ENCODE measurements at regions not wholly inside any gene's neighbourhood (a gene's known extent, or its start where the extent isn't known, plus 50 kb on each side); places are given as distances from the start of the nearest gene placed in this dataset.

- DNase-seq, result no peak
Observed at GRCh38 chr11:10358696-10359095, 53.8 kb downstream of the ADM start.

GRCh38 chr11:10359171-10359570, 54.3 kb downstream of the ADM start:
- DNase-seq, result no peak

GRCh38 chr11:10360835-10361234, 56.0 kb downstream of the ADM start:
- DNase-seq, result no peak

- no peak for DNase-seq
Observed at GRCh38 chr11:10365045-10365444, 60.2 kb downstream of the ADM start.

GRCh38 chr11:10366568-10367331, 61.9 kb downstream of the ADM start:
- DNase-seq, result peak; percentile 94

GRCh38 chr11:10371926-10372641, 67.2 kb downstream of the ADM start:
- DNase-seq, result no peak

- no peak for DNase-seq
Observed at GRCh38 chr11:10373340-10373739, 68.5 kb downstream of the ADM start.

- no peak for DNase-seq
Observed at GRCh38 chr11:10373929-10374328, 69.1 kb downstream of the ADM start.

- no peak for DNase-seq
Observed at GRCh38 chr11:10374386-10374785, 69.5 kb downstream of the ADM start.

GRCh38 chr11:10375280-10375971, 70.6 kb downstream of the ADM start:
- DNase-seq, result no peak

GRCh38 chr11:10376061-10376460, 71.2 kb downstream of the ADM start:
- DNase-seq, result no peak

GRCh38 chr11:10377183-10377582, 72.3 kb downstream of the ADM start:
- DNase-seq, result peak; percentile 80

- DNase-seq, result no peak
Observed at GRCh38 chr11:10378362-10378761, 73.5 kb downstream of the ADM start.

- no peak for DNase-seq
Observed at GRCh38 chr11:10379022-10379421, 74.1 kb downstream of the ADM start.

- DNase-seq, result no peak
Observed at GRCh38 chr11:10379426-10379825, 74.6 kb downstream of the ADM start.

GRCh38 chr11:10379871-10380568, 75.0 kb upstream of the AMPD3 start:
- DNase-seq, result no peak

GRCh38 chr11:10380921-10381320, 74.1 kb upstream of the AMPD3 start:
- no peak for DNase-seq

- DNase-seq, result no peak
Observed at GRCh38 chr11:10381736-10382135, 73.3 kb upstream of the AMPD3 start.

- DNase-seq, result no peak
Observed at GRCh38 chr11:10382518-10382917, 72.5 kb upstream of the AMPD3 start.

- no peak for DNase-seq
Observed at GRCh38 chr11:10385696-10386095, 69.4 kb upstream of the AMPD3 start.

- DNase-seq, result no peak
Observed at GRCh38 chr11:10386361-10386760, 68.7 kb upstream of the AMPD3 start.

GRCh38 chr11:10386861-10387205, 68.2 kb upstream of the AMPD3 start:
- DNase-seq, result no peak
